ENCODE measurements at regions not wholly inside any gene's neighbourhood (a gene's known extent, or its start where the extent isn't known, plus 50 kb on each side); places are given as distances from the start of the nearest gene placed in this dataset.

DNA sequence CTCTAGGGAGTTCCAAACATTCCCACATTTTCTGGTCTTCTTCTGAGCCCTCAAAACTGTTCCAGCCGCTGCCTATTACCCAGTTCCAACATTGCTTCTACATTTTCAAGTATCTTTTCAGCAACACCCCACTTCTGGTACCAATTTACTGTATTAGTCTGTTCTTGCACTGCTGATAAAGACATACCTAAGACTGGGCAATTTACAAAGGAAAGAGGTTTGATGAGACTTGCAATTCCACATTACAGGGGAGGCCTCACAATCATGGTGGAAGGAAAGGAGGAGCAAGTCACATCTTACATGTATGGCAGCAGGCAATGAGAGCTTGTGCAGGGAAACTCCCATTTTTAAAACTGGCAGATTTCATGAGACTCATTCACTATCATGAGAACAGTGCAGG, 629.1 kb upstream of the NR2F2 start:
- no peaks in the 10 kb centered on the region for H3K27me3 Mint-ChIP-seq (ENCODE audit: insufficient read depth, unreplicated experiment)
- no TSS peak for BruUV-seq (replicated peaks)
- TF ChIP-seq CTCF (IDR thresholded peaks at IDR 0.05; ENCODE audit: unreplicated experiment): no peak
- peaks cover 36% of the 10 kb centered on the region for H3K9me3 Mint-ChIP-seq (ENCODE audit: unreplicated experiment)
- ChIA-PET CTCF (no interaction called here), POLR2A (no interaction called here)
- no peak overlapping the region for H3K4me3 Mint-ChIP-seq (ENCODE audit: unreplicated experiment)
- intact Hi-C loops (cut with micrococcal nuclease): no loop called here
- H3K36me3 Mint-ChIP-seq (ENCODE audit: insufficient read depth, unreplicated experiment): no peaks in the 10 kb centered on the region
- no peak for DNase-seq (ENCODE audit: unreplicated experiment)
- no peaks in the 10 kb centered on the region for H3K4me1 Mint-ChIP-seq (ENCODE audit: insufficient read depth, unreplicated experiment)
- no peak overlapping the region for H3K27ac Mint-ChIP-seq (ENCODE audit: low read depth, unreplicated experiment)

GRCh38 chr15:95709959-95710695, 620.4 kb upstream of the NR2F2 start:
- no peak for TF ChIP-seq CTCF (IDR thresholded peaks at IDR 0.05; ENCODE audit: unreplicated experiment)
- Mint-ChIP-seq H3K27me3 (ENCODE audit: insufficient read depth, unreplicated experiment) (no peaks in the 10 kb centered on the region), H3K4me3 (ENCODE audit: unreplicated experiment) (no peak overlapping the region), H3K4me1 (ENCODE audit: insufficient read depth, unreplicated experiment) (no peaks in the 10 kb centered on the region), H3K27ac (ENCODE audit: low read depth, unreplicated experiment) (no peak overlapping the region), H3K9me3 (ENCODE audit: unreplicated experiment) (peaks cover 7% of the 10 kb centered on the region), H3K36me3 (ENCODE audit: insufficient read depth, unreplicated experiment) (no peaks in the 10 kb centered on the region)
- intact Hi-C loops (cut with micrococcal nuclease): no loop called here
- ChIA-PET POLR2A (no interaction called here), CTCF (interaction anchor here (0.6 kb wide), 2 partner anchors 22 to 210 kb away, joined by 3 to 5 read pairs; no protein-coding TSS in a partner anchor)
- BruUV-seq (replicated peaks): no TSS peak
- no peak for DNase-seq (ENCODE audit: unreplicated experiment)

DNA sequence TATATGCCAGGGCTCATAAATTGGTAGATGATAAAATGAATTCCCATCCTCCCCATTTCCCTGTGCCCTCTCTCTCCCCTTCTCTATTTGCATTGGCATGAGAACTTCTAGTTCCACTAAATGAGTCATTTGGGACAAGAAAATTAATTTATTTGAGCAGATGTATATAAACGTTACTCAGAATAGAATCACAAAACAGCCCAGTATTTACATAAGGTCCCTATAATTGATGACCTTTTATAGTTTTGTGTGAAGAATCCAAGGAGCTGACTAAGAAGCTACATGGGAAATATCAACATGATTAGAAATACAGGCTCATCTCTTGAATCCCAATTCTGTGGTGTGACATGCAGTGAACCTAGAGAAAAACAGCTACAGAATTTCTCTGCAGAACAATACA, 617.7 kb upstream of the NR2F2 start:
- H3K9me3 Mint-ChIP-seq (ENCODE audit: unreplicated experiment): no peaks in the 10 kb centered on the region
- no peak for TF ChIP-seq CTCF (IDR thresholded peaks at IDR 0.05; ENCODE audit: unreplicated experiment)
- H3K27ac Mint-ChIP-seq (ENCODE audit: low read depth, unreplicated experiment): no peak overlapping the region
- no TSS peak for BruUV-seq (replicated peaks)
- H3K4me1 Mint-ChIP-seq (ENCODE audit: insufficient read depth, unreplicated experiment): no peaks in the 10 kb centered on the region
- no peaks in the 10 kb centered on the region for H3K36me3 Mint-ChIP-seq (ENCODE audit: insufficient read depth, unreplicated experiment)
- H3K27me3 Mint-ChIP-seq (ENCODE audit: insufficient read depth, unreplicated experiment): no peaks in the 10 kb centered on the region
- CTCF ChIA-PET: no interaction called here
- intact Hi-C loops (cut with micrococcal nuclease): no loop called here
- POLR2A ChIA-PET: no interaction called here
- no peak for DNase-seq (ENCODE audit: unreplicated experiment)
- H3K4me3 Mint-ChIP-seq (ENCODE audit: unreplicated experiment): no peak overlapping the region

- ChIA-PET CTCF (no interaction called here), POLR2A (no interaction called here)
- no peak overlapping the region for H3K4me3 Mint-ChIP-seq (ENCODE audit: unreplicated experiment)
- no peak overlapping the region for H3K27ac Mint-ChIP-seq (ENCODE audit: low read depth, unreplicated experiment)
- no peak for DNase-seq (ENCODE audit: unreplicated experiment)
- H3K4me1 Mint-ChIP-seq (ENCODE audit: insufficient read depth, unreplicated experiment): no peaks in the 10 kb centered on the region
- no peaks in the 10 kb centered on the region for H3K36me3 Mint-ChIP-seq (ENCODE audit: insufficient read depth, unreplicated experiment)
- no TSS peak for BruUV-seq (replicated peaks)
- intact Hi-C loops (cut with micrococcal nuclease): no loop called here
- no peaks in the 10 kb centered on the region for H3K27me3 Mint-ChIP-seq (ENCODE audit: insufficient read depth, unreplicated experiment)
- no peaks in the 10 kb centered on the region for H3K9me3 Mint-ChIP-seq (ENCODE audit: unreplicated experiment)
- TF ChIP-seq CTCF (IDR thresholded peaks at IDR 0.05; ENCODE audit: unreplicated experiment): no peak
Measured at GRCh38 chr15:95713324-95713723, 617.2 kb upstream of the NR2F2 start.

All from MCF 10A (cell line).